Endothelial cell of umbilical vein (primary cell): ENCODE measurements at regions not wholly inside any gene's neighbourhood (a gene's known extent, or its start where the extent isn't known, plus 50 kb on each side); places are given as distances from the start of the nearest gene placed in this dataset.

Experiments used
- EZH2 ChIP-seq: IDR thresholded peaks from 2 replicates; pipeline ENCODE4 v1.6.1; 2012; ENCODE audit warnings: borderline replicate concordance, low read depth, mild to moderate bottlenecking, moderate library complexity, low read length, inconsistent platforms; ENCODE audit not compliant: severe bottlenecking
- GATA2 ChIP-seq: IDR thresholded peaks from 2 replicates; pipeline ENCODE4 v1.7.0; 2011; ENCODE audit warnings: low read depth, mild to moderate bottlenecking, moderate library complexity, mixed read lengths, low read length; ENCODE audit not compliant: insufficient read length, insufficient read depth
- JUN ChIP-seq: IDR thresholded peaks from 2 replicates; pipeline ENCODE4 v1.6.1; 2011; ENCODE audit warnings: borderline replicate concordance, low read depth; ENCODE audit not compliant: insufficient read length, insufficient read depth
- MAX ChIP-seq: IDR thresholded peaks from 2 replicates; pipeline ENCODE4 v1.6.1; 2011; ENCODE audit not compliant: insufficient read depth, insufficient read length
- MYC ChIP-seq: IDR thresholded peaks from one replicate; pipeline ENCODE4 v1.6.1; 2011; ENCODE audit warnings: mild to moderate bottlenecking, low read depth, low read length
- POLR2A ChIP-seq: IDR thresholded peaks from 2 replicates; pipeline ENCODE4 v1.6.1; 2012; ENCODE audit warnings: low read depth, mild to moderate bottlenecking, control low read depth, low read length
- POLR2AphosphoS5 ChIP-seq: IDR thresholded peaks from 2 replicates; pipeline ENCODE4 v1.6.1; 2012; ENCODE audit warnings: low read depth, mild to moderate bottlenecking, control low read depth, low read length, moderate library complexity; ENCODE audit not compliant: insufficient read depth
- TF ChIP-seq, protein P1 (sequence below), 2 donors: IDR thresholded peaks; 1 replicate in 1 of 2; 2 replicates in 1 of 2; pipeline ENCODE4 v1.5.1; 2011; ENCODE audit warnings: low read length in 2 of 2, mild to moderate bottlenecking in 2 of 2, moderate library complexity in 2 of 2, control low read depth in 1 of 2, inconsistent platforms in 1 of 2, low read depth in 1 of 2; ENCODE audit not compliant: insufficient read depth in 1 of 2; ENCODE audit errors: extremely low read depth in 1 of 2

- no peak for TF ChIP-seq POLR2A
- TF ChIP-seq, protein P1, sequence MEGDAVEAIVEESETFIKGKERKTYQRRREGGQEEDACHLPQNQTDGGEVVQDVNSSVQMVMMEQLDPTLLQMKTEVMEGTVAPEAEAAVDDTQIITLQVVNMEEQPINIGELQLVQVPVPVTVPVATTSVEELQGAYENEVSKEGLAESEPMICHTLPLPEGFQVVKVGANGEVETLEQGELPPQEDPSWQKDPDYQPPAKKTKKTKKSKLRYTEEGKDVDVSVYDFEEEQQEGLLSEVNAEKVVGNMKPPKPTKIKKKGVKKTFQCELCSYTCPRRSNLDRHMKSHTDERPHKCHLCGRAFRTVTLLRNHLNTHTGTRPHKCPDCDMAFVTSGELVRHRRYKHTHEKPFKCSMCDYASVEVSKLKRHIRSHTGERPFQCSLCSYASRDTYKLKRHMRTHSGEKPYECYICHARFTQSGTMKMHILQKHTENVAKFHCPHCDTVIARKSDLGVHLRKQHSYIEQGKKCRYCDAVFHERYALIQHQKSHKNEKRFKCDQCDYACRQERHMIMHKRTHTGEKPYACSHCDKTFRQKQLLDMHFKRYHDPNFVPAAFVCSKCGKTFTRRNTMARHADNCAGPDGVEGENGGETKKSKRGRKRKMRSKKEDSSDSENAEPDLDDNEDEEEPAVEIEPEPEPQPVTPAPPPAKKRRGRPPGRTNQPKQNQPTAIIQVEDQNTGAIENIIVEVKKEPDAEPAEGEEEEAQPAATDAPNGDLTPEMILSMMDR (IDR thresholded peaks at IDR 0.05; ENCODE audit: extremely low read depth in 1 of 2, insufficient read depth in 1 of 2, low read depth in 1 of 2, low read length in 2 of 2) = no peak
- no peak for TF ChIP-seq POLR2AphosphoS5
- TF ChIP-seq EZH2 = no peak
- no peak for TF ChIP-seq MYC
- TF ChIP-seq MAX = no peak
- TF ChIP-seq JUN = no peak
- TF ChIP-seq GATA2 = no peak
These were observed 648.5 kb downstream of the BNC2 start for GRCh38 chr9:16221822-16222547.
